HG03095 (cell line): ENCODE measurements at regions not wholly inside any gene's neighbourhood (a gene's known extent, or its start where the extent isn't known, plus 50 kb on each side); places are given as distances from the start of the nearest gene placed in this dataset.
"Not testable (repeated sequence)": the region's sequence is repeated elsewhere in the genome, so short reads cannot be mapped to it uniquely, and the experiment has no call there.

Experiments
- ATAC-seq: cut with Tn5 transposase; IDR thresholded peaks from one replicate; pipeline ENCODE4 v1.9.1; 2021; ENCODE audit warnings: moderate library complexity; ENCODE audit not compliant: unreplicated experiment

- ATAC-seq: not testable (repeated sequence)
Measured at GRCh38 chr7:131808156-131808555, 251.7 kb upstream of the PODXL start.

- ATAC-seq: no peak
Measured at GRCh38 chr7:131803816-131804215, 247.4 kb upstream of the PODXL start.

- no peak for ATAC-seq
Measured at GRCh38 chr7:131802195-131802864, 245.9 kb upstream of the PODXL start.

GRCh38 chr7:131800531-131800930, 244.1 kb upstream of the PODXL start:
- ATAC-seq: no peak

GRCh38 chr7:131800008-131800407, 243.6 kb upstream of the PODXL start:
- no peak for ATAC-seq

- ATAC-seq: no peak
Measured at GRCh38 chr7:131797841-131798240, 241.4 kb upstream of the PODXL start.

- ATAC-seq: no peak
Measured at GRCh38 chr7:131795400-131795799, 239.0 kb upstream of the PODXL start.

GRCh38 chr7:131792311-131792710, 235.9 kb upstream of the PODXL start:
- ATAC-seq: no peak

- no peak for ATAC-seq
Measured at GRCh38 chr7:131787101-131787500, 230.7 kb upstream of the PODXL start.

GRCh38 chr7:131786204-131786603, 229.8 kb upstream of the PODXL start:
- ATAC-seq: no peak

GRCh38 chr7:131778601-131779000, 222.2 kb upstream of the PODXL start:
- ATAC-seq: no peak

- no peak for ATAC-seq
Measured at GRCh38 chr7:131774419-131775220, 218.2 kb upstream of the PODXL start.

- ATAC-seq: no peak
Measured at GRCh38 chr7:131773413-131773812, 217.0 kb upstream of the PODXL start.

- ATAC-seq: no peak
Measured at GRCh38 chr7:131769241-131769640, 212.8 kb upstream of the PODXL start.

- ATAC-seq: no peak
Measured at GRCh38 chr7:131767591-131767990, 211.2 kb upstream of the PODXL start.

GRCh38 chr7:131765575-131765974, 209.1 kb upstream of the PODXL start:
- no peak for ATAC-seq

GRCh38 chr7:131764143-131764775, 207.8 kb upstream of the PODXL start:
- no peak for ATAC-seq

- ATAC-seq: no peak
Measured at GRCh38 chr7:131762753-131763152, 206.3 kb upstream of the PODXL start.

GRCh38 chr7:131755801-131756200, 199.4 kb upstream of the PODXL start:
- not testable (repeated sequence) for ATAC-seq

- ATAC-seq: no peak
Measured at GRCh38 chr7:131753620-131754222, 197.3 kb upstream of the PODXL start.

GRCh38 chr7:131747658-131748232, 191.3 kb upstream of the PODXL start:
- ATAC-seq: no peak
